ENCODE measurements at regions not wholly inside any gene's neighbourhood (a gene's known extent, or its start where the extent isn't known, plus 50 kb on each side); places are given as distances from the start of the nearest gene placed in this dataset.

DNA sequence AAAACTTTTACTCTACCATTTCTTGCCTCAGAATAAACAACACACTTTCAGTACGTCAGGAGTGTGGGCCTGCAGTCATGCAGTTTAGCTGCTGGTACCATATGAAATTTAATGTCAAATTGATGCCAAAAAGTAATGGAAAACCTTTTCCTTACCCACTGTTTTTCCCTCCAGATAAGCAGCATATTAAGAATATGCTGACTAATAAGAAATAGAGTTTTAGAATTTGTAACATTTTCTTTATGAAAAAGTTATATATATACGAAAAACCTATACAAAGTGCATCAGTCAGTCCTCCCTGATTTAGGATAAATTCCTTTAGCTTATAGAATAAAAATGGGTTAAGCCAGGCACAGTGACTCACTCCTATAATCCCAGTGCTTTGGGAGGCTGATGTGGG is 206.8 kb upstream of the PPARGC1A start (continued):
- no peak for TF ChIP-seq ESRRG (CRISPR knock-in tag; IDR thresholded peaks at IDR 0.05)

DNA sequence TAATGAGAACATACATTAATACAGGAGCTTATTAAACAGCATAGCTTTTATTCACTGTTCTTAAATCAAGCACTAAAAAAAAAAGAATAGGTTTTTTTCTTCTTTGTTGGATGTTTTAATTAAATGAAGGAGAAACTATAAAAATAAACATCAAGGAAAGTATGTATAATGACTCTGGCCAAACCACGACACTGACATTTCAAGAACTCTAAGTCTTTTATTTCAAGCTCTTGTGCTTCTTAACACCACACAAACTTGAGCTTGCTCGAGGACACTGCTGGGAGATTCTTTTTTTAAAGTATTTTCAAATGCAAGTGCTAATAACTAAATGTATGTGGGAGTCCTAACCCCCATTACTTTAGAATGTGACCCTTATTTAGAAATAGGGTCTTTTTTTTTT is 204.9 kb upstream of the PPARGC1A start:
- no peak for ATAC-seq

DNA sequence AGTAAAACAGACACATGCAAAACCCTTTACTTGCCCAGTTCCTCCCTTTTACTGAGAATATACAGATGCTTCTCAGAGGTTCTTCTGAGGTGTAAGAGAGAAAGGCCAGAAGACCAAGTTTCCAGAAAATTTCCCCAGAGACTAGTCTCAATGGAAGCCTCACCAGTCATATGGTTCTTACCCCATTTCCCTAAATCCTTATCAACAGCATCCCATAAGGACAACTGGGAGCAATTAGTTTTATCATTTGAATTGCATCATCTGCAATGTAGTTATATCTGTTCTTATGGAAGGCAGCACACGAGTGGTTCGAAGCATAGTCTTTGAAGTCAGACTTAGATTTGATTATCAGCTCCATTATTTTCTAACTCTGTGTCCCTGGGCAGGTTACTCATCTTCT is 203.6 kb upstream of the PPARGC1A start:
- TF ChIP-seq ZNF8 (CRISPR knock-in tag; IDR thresholded peaks at IDR 0.05): no peak
- no peak for TF ChIP-seq ZNF565 (CRISPR knock-in tag; conservative IDR thresholded peaks at IDR 0.05; ENCODE audit: low read depth)
- peak; percentile 39; the same call in 1 of the 2 replicates for TF ChIP-seq TCF4 (CRISPR knock-in tag; IDR thresholded peaks at IDR 0.05; ENCODE audit: borderline replicate concordance)
- TF ChIP-seq ZFP3 (CRISPR knock-in tag; IDR thresholded peaks at IDR 0.05): no peak
- no peak for TF ChIP-seq ARNTL (CRISPR knock-in tag; IDR thresholded peaks at IDR 0.05; ENCODE audit: borderline replicate concordance, low read depth)
- ATAC-seq: no peak

More for the DNA sequence above, 204.9 kb upstream of the PPARGC1A start:
- TF ChIP-seq, protein P1, sequence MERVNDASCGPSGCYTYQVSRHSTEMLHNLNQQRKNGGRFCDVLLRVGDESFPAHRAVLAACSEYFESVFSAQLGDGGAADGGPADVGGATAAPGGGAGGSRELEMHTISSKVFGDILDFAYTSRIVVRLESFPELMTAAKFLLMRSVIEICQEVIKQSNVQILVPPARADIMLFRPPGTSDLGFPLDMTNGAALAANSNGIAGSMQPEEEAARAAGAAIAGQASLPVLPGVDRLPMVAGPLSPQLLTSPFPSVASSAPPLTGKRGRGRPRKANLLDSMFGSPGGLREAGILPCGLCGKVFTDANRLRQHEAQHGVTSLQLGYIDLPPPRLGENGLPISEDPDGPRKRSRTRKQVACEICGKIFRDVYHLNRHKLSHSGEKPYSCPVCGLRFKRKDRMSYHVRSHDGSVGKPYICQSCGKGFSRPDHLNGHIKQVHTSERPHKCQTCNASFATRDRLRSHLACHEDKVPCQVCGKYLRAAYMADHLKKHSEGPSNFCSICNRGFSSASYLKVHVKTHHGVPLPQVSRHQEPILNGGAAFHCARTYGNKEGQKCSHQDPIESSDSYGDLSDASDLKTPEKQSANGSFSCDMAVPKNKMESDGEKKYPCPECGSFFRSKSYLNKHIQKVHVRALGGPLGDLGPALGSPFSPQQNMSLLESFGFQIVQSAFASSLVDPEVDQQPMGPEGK (CRISPR knock-in tag; IDR thresholded peaks at IDR 0.05; ENCODE audit: borderline replicate concordance): no peak
- TF ChIP-seq BACH2 (CRISPR knock-in tag; IDR thresholded peaks at IDR 0.05; ENCODE audit: borderline replicate concordance): no peak
- no peak for TF ChIP-seq PPARA (CRISPR knock-in tag; IDR thresholded peaks at IDR 0.05; ENCODE audit: borderline replicate concordance)
- TF ChIP-seq, protein P2, sequence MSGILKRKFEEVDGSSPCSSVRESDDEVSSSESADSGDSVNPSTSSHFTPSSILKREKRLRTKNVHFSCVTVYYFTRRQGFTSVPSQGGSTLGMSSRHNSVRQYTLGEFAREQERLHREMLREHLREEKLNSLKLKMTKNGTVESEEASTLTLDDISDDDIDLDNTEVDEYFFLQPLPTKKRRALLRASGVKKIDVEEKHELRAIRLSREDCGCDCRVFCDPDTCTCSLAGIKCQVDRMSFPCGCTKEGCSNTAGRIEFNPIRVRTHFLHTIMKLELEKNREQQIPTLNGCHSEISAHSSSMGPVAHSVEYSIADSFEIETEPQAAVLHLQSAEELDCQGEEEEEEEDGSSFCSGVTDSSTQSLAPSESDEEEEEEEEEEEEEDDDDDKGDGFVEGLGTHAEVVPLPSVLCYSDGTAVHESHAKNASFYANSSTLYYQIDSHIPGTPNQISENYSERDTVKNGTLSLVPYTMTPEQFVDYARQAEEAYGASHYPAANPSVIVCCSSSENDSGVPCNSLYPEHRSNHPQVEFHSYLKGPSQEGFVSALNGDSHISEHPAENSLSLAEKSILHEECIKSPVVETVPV (CRISPR knock-in tag; IDR thresholded peaks at IDR 0.05): no peak
- TF ChIP-seq ZFP30 (CRISPR knock-in tag; IDR thresholded peaks at IDR 0.05): no peak
- no peak for TF ChIP-seq ZNF70 (CRISPR knock-in tag; IDR thresholded peaks at IDR 0.05)
- no peak for TF ChIP-seq ZFP3 (CRISPR knock-in tag; IDR thresholded peaks at IDR 0.05)
- no peak for TF ChIP-seq RARB (CRISPR knock-in tag; IDR thresholded peaks at IDR 0.05)
- TF ChIP-seq TCF4 (CRISPR knock-in tag; IDR thresholded peaks at IDR 0.05; ENCODE audit: borderline replicate concordance): no peak
- TF ChIP-seq ARNTL (CRISPR knock-in tag; IDR thresholded peaks at IDR 0.05; ENCODE audit: borderline replicate concordance, low read depth): no peak
- no peak for TF ChIP-seq GLIS3 (CRISPR knock-in tag; IDR thresholded peaks at IDR 0.05)
- TF ChIP-seq SNAI2 (CRISPR knock-in tag; IDR thresholded peaks at IDR 0.05): no peak
- no peak for TF ChIP-seq TOX (CRISPR knock-in tag; IDR thresholded peaks at IDR 0.05; ENCODE audit: borderline replicate concordance)
- TF ChIP-seq CSDC2 (CRISPR knock-in tag; IDR thresholded peaks at IDR 0.05): no peak
- TF ChIP-seq, protein P3, sequence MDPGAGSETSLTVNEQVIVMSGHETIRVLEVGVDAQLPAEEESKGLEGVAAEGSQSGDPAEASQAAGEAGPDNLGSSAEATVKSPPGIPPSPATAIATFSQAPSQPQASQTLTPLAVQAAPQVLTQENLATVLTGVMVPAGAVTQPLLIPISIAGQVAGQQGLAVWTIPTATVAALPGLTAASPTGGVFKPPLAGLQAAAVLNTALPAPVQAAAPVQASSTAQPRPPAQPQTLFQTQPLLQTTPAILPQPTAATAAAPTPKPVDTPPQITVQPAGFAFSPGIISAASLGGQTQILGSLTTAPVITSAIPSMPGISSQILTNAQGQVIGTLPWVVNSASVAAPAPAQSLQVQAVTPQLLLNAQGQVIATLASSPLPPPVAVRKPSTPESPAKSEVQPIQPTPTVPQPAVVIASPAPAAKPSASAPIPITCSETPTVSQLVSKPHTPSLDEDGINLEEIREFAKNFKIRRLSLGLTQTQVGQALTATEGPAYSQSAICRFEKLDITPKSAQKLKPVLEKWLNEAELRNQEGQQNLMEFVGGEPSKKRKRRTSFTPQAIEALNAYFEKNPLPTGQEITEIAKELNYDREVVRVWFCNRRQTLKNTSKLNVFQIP (CRISPR knock-in tag; IDR thresholded peaks at IDR 0.05; ENCODE audit: borderline replicate concordance, low read depth): no peak
- TF ChIP-seq, protein P4, sequence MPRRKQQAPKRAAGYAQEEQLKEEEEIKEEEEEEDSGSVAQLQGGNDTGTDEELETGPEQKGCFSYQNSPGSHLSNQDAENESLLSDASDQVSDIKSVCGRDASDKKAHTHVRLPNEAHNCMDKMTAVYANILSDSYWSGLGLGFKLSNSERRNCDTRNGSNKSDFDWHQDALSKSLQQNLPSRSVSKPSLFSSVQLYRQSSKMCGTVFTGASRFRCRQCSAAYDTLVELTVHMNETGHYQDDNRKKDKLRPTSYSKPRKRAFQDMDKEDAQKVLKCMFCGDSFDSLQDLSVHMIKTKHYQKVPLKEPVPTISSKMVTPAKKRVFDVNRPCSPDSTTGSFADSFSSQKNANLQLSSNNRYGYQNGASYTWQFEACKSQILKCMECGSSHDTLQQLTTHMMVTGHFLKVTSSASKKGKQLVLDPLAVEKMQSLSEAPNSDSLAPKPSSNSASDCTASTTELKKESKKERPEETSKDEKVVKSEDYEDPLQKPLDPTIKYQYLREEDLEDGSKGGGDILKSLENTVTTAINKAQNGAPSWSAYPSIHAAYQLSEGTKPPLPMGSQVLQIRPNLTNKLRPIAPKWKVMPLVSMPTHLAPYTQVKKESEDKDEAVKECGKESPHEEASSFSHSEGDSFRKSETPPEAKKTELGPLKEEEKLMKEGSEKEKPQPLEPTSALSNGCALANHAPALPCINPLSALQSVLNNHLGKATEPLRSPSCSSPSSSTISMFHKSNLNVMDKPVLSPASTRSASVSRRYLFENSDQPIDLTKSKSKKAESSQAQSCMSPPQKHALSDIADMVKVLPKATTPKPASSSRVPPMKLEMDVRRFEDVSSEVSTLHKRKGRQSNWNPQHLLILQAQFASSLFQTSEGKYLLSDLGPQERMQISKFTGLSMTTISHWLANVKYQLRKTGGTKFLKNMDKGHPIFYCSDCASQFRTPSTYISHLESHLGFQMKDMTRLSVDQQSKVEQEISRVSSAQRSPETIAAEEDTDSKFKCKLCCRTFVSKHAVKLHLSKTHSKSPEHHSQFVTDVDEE (CRISPR knock-in tag; IDR thresholded peaks at IDR 0.05): no peak
- no peak for TF ChIP-seq ZNF565 (CRISPR knock-in tag; conservative IDR thresholded peaks at IDR 0.05; ENCODE audit: low read depth)
- TF ChIP-seq ESRRG (CRISPR knock-in tag; IDR thresholded peaks at IDR 0.05): no peak

DNA sequence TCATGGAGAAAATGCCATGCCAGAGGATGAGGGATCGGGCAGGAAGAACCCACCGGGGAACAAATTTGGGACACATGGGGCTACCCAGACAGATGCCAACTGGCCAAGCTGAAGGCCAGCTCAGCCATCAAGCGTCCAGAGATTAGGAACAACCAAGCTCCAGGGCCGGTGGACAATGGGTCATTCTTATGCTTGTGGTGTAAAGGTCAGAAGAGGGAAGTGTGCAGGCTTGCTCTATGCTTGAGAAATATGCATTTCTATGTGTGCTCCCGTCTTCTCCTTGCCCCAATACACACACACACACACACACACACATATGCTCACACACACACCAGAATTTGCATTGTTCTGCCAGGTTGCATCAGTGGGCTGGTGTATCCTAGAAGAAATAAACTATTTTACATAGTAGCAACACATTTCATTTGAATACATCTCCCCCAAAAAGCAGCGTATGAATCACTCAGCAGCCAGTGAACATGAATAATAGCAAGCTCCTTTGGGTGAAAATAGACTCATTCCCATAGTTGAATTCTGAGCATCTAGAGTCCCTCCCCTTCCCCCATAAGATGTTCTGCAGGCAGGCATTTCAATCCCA is 201.9 kb upstream of the PPARGC1A start:
- ATAC-seq: no peak
- TF ChIP-seq ZNF565 (CRISPR knock-in tag; conservative IDR thresholded peaks at IDR 0.05; ENCODE audit: low read depth) (no peak), SNAI2 (CRISPR knock-in tag; IDR thresholded peaks at IDR 0.05) (no peak), PPARA (CRISPR knock-in tag; IDR thresholded peaks at IDR 0.05; ENCODE audit: borderline replicate concordance) (no peak), ESRRG (CRISPR knock-in tag; IDR thresholded peaks at IDR 0.05) (no peak), TCF4 (CRISPR knock-in tag; IDR thresholded peaks at IDR 0.05; ENCODE audit: borderline replicate concordance) (no peak), CSDC2 (CRISPR knock-in tag; IDR thresholded peaks at IDR 0.05) (no peak), ZFP3 (CRISPR knock-in tag; IDR thresholded peaks at IDR 0.05) (no peak), OSR1 (CRISPR knock-in tag; IDR thresholded peaks at IDR 0.05) (no peak), ZNF70 (CRISPR knock-in tag; IDR thresholded peaks at IDR 0.05) (no peak), ISL1 (CRISPR knock-in tag; IDR thresholded peaks at IDR 0.05) (no peak), ZC3H10 (CRISPR knock-in tag; IDR thresholded peaks at IDR 0.05) (no peak), ARNTL (CRISPR knock-in tag; IDR thresholded peaks at IDR 0.05; ENCODE audit: borderline replicate concordance, low read depth) (no peak), ZNF8 (CRISPR knock-in tag; IDR thresholded peaks at IDR 0.05) (no peak)
- TF ChIP-seq, protein P5, sequence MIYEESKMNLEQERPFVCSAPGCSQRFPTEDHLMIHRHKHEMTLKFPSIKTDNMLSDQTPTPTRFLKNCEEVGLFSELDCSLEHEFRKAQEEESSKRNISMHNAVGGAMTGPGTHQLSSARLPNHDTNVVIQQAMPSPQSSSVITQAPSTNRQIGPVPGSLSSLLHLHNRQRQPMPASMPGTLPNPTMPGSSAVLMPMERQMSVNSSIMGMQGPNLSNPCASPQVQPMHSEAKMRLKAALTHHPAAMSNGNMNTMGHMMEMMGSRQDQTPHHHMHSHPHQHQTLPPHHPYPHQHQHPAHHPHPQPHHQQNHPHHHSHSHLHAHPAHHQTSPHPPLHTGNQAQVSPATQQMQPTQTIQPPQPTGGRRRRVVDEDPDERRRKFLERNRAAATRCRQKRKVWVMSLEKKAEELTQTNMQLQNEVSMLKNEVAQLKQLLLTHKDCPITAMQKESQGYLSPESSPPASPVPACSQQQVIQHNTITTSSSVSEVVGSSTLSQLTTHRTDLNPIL (CRISPR knock-in tag; IDR thresholded peaks at IDR 0.05; ENCODE audit: low read depth): no peak
- TF ChIP-seq, protein P1 (CRISPR knock-in tag; IDR thresholded peaks at IDR 0.05; ENCODE audit: borderline replicate concordance): no peak
